Trophoblast cell (in vitro differentiated cells and primary cell): ENCODE measurements at regions not wholly inside any gene's neighbourhood (a gene's known extent, or its start where the extent isn't known, plus 50 kb on each side); places are given as distances from the start of the nearest gene placed in this dataset.
A peak's percentile ranks its signal among the peaks of the same experiment; 100 is the strongest.

Experiments
- DNase-seq, 2 donors: peaks; one replicate each; pipeline ENCODE4 v3.0.0-alpha.2; 2016
- H2AFZ ChIP-seq: 2 replicates; pipeline ENCODE4 v1.6.1; 2013; ENCODE audit warnings: low read length, moderate library complexity, mild to moderate bottlenecking; ENCODE audit not compliant: insufficient read depth, poor library complexity
- H2AK5ac ChIP-seq: 2 replicates; pipeline ENCODE4 v1.6.1; 2013; ENCODE audit warnings: mild to moderate bottlenecking, low read length
- H2BK120ac ChIP-seq: 2 replicates; pipeline ENCODE4 v1.6.1; 2013; ENCODE audit warnings: low read length, mild to moderate bottlenecking, moderate library complexity; ENCODE audit not compliant: insufficient read depth, poor library complexity
- H2BK12ac ChIP-seq: 2 replicates; pipeline ENCODE4 v1.6.1; 2013; ENCODE audit warnings: mild to moderate bottlenecking, low read length, moderate library complexity
- H2BK5ac ChIP-seq: 2 replicates; pipeline ENCODE4 v1.6.1; 2013; ENCODE audit warnings: low read length, low read depth, moderate library complexity, mild to moderate bottlenecking; ENCODE audit not compliant: poor library complexity
- H3K14ac ChIP-seq: 2 replicates; pipeline ENCODE4 v1.6.1; 2013; ENCODE audit warnings: mild to moderate bottlenecking, low read length
- H3K18ac ChIP-seq: 2 replicates; pipeline ENCODE4 v1.6.1; 2013; ENCODE audit warnings: mild to moderate bottlenecking, low read length
- H3K23ac ChIP-seq: 2 replicates; pipeline ENCODE4 v1.6.1; 2013; ENCODE audit warnings: low read length
- H3K27ac ChIP-seq: 2 replicates; pipeline ENCODE4 v1.5.1; 2013; ENCODE audit warnings: low read depth, mild to moderate bottlenecking, inconsistent platforms, low read length, moderate library complexity
- H3K27me3 ChIP-seq: 2 replicates; pipeline ENCODE4 v1.6.1; 2013; ENCODE audit warnings: inconsistent platforms, mild to moderate bottlenecking, low read length, moderate library complexity; ENCODE audit not compliant: insufficient read depth
- H3K36me3 ChIP-seq, 2 experiments: 1 replicate in 1 of 2; 2 replicates in 1 of 2; pipeline ENCODE4 v1.6.1; 2013; ENCODE audit warnings: low read length in 2 of 2, mild to moderate bottlenecking in 2 of 2, moderate library complexity in 1 of 2; ENCODE audit not compliant: insufficient read depth in 2 of 2, control insufficient read depth in 1 of 2
- H3K4ac ChIP-seq: 2 replicates; pipeline ENCODE4 v1.6.1; 2013; ENCODE audit warnings: low read depth, mild to moderate bottlenecking, low read length, moderate library complexity
- H3K4me1 ChIP-seq, 2 experiments: 1 replicate in 1 of 2; 2 replicates in 1 of 2; pipeline ENCODE4 v1.6.1; 2013; ENCODE audit warnings: low read length in 2 of 2, mild to moderate bottlenecking in 2 of 2, moderate library complexity in 1 of 2; ENCODE audit not compliant: insufficient read depth in 2 of 2, control insufficient read depth in 1 of 2
- H3K4me2 ChIP-seq: 2 replicates; pipeline ENCODE4 v1.6.1; 2013; ENCODE audit warnings: inconsistent platforms, mild to moderate bottlenecking, low read length, moderate library complexity
- H3K4me3 ChIP-seq: 2 replicates; pipeline ENCODE4 v1.5.1; 2013; ENCODE audit warnings: mild to moderate bottlenecking, low read depth, low read length, inconsistent platforms
- H3K79me1 ChIP-seq: one replicate; pipeline ENCODE4 v1.6.1; 2013; ENCODE audit warnings: low read length
- H3K79me2 ChIP-seq: 2 replicates; pipeline ENCODE4 v1.6.1; 2013; ENCODE audit warnings: low read length, mild to moderate bottlenecking; ENCODE audit not compliant: control insufficient read depth, insufficient read depth, poor library complexity
- H3K9ac ChIP-seq: 2 replicates; pipeline ENCODE4 v1.6.1; 2013; ENCODE audit warnings: mild to moderate bottlenecking, low read length
- H3K9me3 ChIP-seq: 2 replicates; pipeline ENCODE4 v1.6.1; 2013; ENCODE audit warnings: low read depth, mild to moderate bottlenecking, control low read depth, inconsistent platforms, low read length; ENCODE audit not compliant: insufficient read depth
- H4K12ac ChIP-seq: 2 replicates; pipeline ENCODE4 v1.6.1; 2013; ENCODE audit warnings: low read depth, mild to moderate bottlenecking, low read length, moderate library complexity
- H4K8ac ChIP-seq: 2 replicates; pipeline ENCODE4 v1.6.1; 2013; ENCODE audit warnings: low read depth, mild to moderate bottlenecking, low read length, moderate library complexity
- H4K91ac ChIP-seq: one replicate; pipeline ENCODE4 v1.6.1; 2013; ENCODE audit warnings: low read depth, mild to moderate bottlenecking, low read length, moderate library complexity
- WGBS: extraction: QIAGEN DNeasy Blood & Tissue Kit; methylation state at CpG from one replicate; pipeline ENCODE4 v1.1.7; 2013; ENCODE audit warnings: missing lambda C conversion rate; ENCODE audit not compliant: insufficient read length, insufficient coverage; ENCODE audit errors: extremely low coverage; 5-methylcytosine and 5-hydroxymethylcytosine counted together

- no peak overlapping the region for H4K12ac ChIP-seq
- no peak overlapping the region for H4K8ac ChIP-seq
- H3K36me3 ChIP-seq = no peaks in the 10 kb centered on the region
- H3K4me1 ChIP-seq = no peaks in the 10 kb centered on the region
- no peak overlapping the region for H4K91ac ChIP-seq
- no peak overlapping the region for H3K18ac ChIP-seq
- no peak overlapping the region for H3K9ac ChIP-seq
- H3K27me3 ChIP-seq = no peaks in the 10 kb centered on the region
- no peak overlapping the region for H2BK5ac ChIP-seq
- H3K79me2 ChIP-seq = no peaks in the 10 kb centered on the region
- no peak overlapping the region for H2AFZ ChIP-seq
- no peak overlapping the region for H3K27ac ChIP-seq
- no CpG with 5 or more reads among the region's 3 CpGs for WGBS
- no peak overlapping the region for H3K4me2 ChIP-seq
- H3K9me3 ChIP-seq = no peaks in the 10 kb centered on the region
- no peak overlapping the region for H2BK120ac ChIP-seq
- H3K23ac ChIP-seq = no peak overlapping the region
- H3K4me3 ChIP-seq = no peak overlapping the region
- H3K14ac ChIP-seq = no peak overlapping the region
- no peak for DNase-seq
- H3K4ac ChIP-seq = no peak overlapping the region
- H2BK12ac ChIP-seq = no peak overlapping the region
- H3K79me1 ChIP-seq = no peaks in the 10 kb centered on the region
- no peak overlapping the region for H2AK5ac ChIP-seq
These were observed 115.4 kb upstream of the HS6ST1 start for GRCh38 chr2:128433911-128434550.

- H3K36me3 ChIP-seq = no peaks in the 10 kb centered on the region
- H3K79me1 ChIP-seq = no peaks in the 10 kb centered on the region
- no peaks in the 10 kb centered on the region for H3K27me3 ChIP-seq
- no peak overlapping the region for H2BK5ac ChIP-seq
- no peak overlapping the region for H4K12ac ChIP-seq
- H2AK5ac ChIP-seq = no peak overlapping the region
- WGBS = no CpG with 5 or more reads among the region's 18 CpGs
- H3K9ac ChIP-seq = no peak overlapping the region
- no peak overlapping the region for H4K8ac ChIP-seq
- H2BK120ac ChIP-seq = no peak overlapping the region
- H3K4me1 ChIP-seq = no peaks in the 10 kb centered on the region
- no peak overlapping the region for H3K4me2 ChIP-seq
- H2AFZ ChIP-seq = no peak overlapping the region
- no peak overlapping the region for H2BK12ac ChIP-seq
- DNase-seq = no peak
- no peak overlapping the region for H3K23ac ChIP-seq
- no peak overlapping the region for H3K4ac ChIP-seq
- no peak overlapping the region for H3K27ac ChIP-seq
- no peak overlapping the region for H4K91ac ChIP-seq
- H3K4me3 ChIP-seq = peak overlapping the region; percentile 6
- no peak overlapping the region for H3K14ac ChIP-seq
- no peaks in the 10 kb centered on the region for H3K9me3 ChIP-seq
- H3K79me2 ChIP-seq = no peaks in the 10 kb centered on the region
- no peak overlapping the region for H3K18ac ChIP-seq
These were observed 117.2 kb upstream of the HS6ST1 start for GRCh38 chr2:128435576-128436478.

GRCh38 chr2:128436479-128437203, 118.0 kb upstream of the HS6ST1 start:
- no CpG with 5 or more reads among the region's 12 CpGs for WGBS
- no peak overlapping the region for H4K12ac ChIP-seq

DNA sequence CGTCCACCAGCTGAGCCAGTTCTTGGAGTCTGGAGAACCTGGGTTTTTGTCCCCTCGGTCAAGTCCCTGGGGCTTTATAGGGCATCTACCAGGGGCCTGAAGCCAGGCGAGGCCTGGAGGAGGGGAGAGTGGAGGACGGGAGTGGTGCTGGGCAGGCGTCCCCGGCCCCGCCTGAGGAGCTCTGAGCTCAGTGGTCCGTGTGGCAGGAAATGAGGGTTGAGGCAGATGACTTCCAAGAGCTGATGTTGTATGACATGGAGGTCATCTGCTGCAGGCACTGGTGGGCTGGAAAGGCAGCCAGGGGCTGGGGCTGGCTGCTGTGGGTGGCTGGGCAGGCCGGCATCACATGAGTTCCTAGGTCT, 118.5 kb upstream of the HS6ST1 start:
- no peaks in the 10 kb centered on the region for H3K36me3 ChIP-seq
- no peak overlapping the region for H4K8ac ChIP-seq
- H3K9ac ChIP-seq = no peak overlapping the region
- H2AK5ac ChIP-seq = no peak overlapping the region
- no peaks in the 10 kb centered on the region for H3K79me1 ChIP-seq
- no peak overlapping the region for H3K4me2 ChIP-seq
- H3K27me3 ChIP-seq = no peaks in the 10 kb centered on the region
- no peak overlapping the region for H3K4ac ChIP-seq
- H2BK5ac ChIP-seq = no peak overlapping the region
- no peak overlapping the region for H3K18ac ChIP-seq
- no peaks in the 10 kb centered on the region for H3K4me1 ChIP-seq
- no peak overlapping the region for H4K12ac ChIP-seq
- no peak overlapping the region for H2AFZ ChIP-seq
- H2BK120ac ChIP-seq = no peak overlapping the region
- H3K14ac ChIP-seq = no peak overlapping the region
- no peak overlapping the region for H4K91ac ChIP-seq
- WGBS = no CpG with 5 or more reads among the region's 9 CpGs
- H2BK12ac ChIP-seq = no peak overlapping the region
- no peak overlapping the region for H3K23ac ChIP-seq
- no peak for DNase-seq
- no peak overlapping the region for H3K27ac ChIP-seq
- no peaks in the 10 kb centered on the region for H3K9me3 ChIP-seq
- no peaks in the 10 kb centered on the region for H3K79me2 ChIP-seq
- H3K4me3 ChIP-seq = no peak overlapping the region

More at GRCh38 chr2:128436479-128437203, 118.0 kb upstream of the HS6ST1 start:
- Histone ChIP-seq H2AK5ac (no peak overlapping the region), H3K23ac (no peak overlapping the region), H2AFZ (no peak overlapping the region), H3K27me3 (no peaks in the 10 kb centered on the region), H3K27ac (no peak overlapping the region), H3K4me2 (no peak overlapping the region), H2BK120ac (no peak overlapping the region), H4K91ac (no peak overlapping the region), H3K9ac (no peak overlapping the region), H3K18ac (no peak overlapping the region), H3K36me3 (no peaks in the 10 kb centered on the region), H3K9me3 (no peaks in the 10 kb centered on the region), H3K4me3 (no peak overlapping the region), H3K14ac (no peak overlapping the region), H3K4ac (no peak overlapping the region), H3K79me1 (no peaks in the 10 kb centered on the region), H2BK5ac (no peak overlapping the region), H3K4me1 (no peaks in the 10 kb centered on the region), H2BK12ac (no peak overlapping the region), H4K8ac (no peak overlapping the region), H3K79me2 (no peaks in the 10 kb centered on the region)
- no peak for DNase-seq
